ENCODE measurements at regions not wholly inside any gene's neighbourhood (a gene's known extent, or its start where the extent isn't known, plus 50 kb on each side); places are given as distances from the start of the nearest gene placed in this dataset.

DNA sequence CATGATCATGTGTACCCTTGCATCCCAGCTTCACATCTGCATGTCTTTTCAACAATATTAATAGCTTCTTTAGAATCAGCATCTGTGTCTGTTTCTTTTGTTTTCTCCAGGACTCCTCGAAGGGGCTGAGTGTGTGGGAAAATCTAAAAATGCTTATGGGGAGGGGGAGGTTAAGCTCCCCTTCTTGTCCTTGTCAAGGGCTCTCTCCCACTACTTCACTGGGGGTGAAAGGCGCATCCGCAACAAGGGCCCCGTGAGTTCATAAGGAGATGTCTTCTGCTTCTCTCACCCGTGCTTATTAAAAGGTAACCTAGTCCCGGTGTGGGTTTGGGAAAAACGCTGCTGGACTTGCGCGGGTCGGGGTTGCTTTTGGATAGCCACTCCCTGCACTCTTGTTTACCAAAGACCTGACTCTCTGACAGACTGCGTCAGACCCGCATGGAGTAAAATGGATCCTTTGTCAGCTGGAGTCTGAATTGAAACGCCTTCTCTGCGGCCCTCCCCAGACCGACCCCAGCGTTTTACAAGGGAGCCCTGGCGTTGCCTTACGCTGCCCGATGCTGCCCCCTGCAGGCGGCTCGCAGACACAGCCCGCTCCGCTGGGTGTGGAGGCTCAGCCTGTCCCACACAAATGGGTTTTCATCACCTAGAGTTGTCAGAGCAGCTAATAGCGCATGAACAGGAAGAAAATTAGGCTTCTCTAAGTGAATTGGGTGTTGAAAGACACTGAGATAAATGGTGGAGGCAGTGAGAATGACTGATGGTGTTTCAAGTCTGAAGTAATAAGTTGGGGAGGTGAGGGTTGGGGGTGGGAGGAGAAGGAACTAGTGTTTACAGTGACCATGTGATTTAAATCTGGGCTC is 53.8 kb downstream of the IER5 start:
- peak; percentile 84 for DNase-seq (ENCODE audit: low spot score)

DNA sequence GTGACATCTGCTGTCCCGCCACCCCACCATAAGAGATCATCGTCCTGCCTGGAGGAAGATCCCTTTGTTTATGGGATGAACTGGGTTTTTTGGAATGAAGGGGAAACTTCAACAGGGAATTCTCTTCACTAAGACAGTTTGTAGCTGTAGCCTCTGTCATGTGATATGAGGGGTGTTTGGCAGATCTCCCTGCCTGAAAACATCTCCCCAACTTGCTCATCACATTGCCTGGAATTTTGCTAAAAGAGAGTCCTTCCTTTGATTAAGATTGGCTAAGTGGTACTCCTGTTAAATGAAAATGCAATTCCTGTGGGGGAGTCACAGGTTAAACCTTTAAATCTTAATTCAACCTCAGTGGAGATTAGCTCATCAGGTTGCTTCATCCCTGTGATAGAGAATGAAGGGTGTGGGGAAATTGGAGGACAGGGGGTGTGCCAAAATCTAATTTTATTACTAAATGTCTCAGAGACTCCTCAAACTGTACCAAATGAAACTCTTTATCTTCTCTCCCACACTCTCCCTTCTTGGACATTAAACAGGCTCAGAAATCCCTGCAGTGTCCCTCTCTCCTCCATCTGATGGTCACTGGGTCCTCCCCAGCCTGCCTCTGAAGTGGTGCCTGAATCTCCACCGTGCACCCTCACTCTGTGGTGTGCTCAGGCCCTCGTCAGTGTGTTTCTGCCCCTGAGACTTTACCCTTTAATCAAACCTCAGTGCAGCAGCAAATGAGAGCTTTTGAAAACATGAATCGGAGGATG is 54.8 kb downstream of the IER5 start:
- DNase-seq (ENCODE audit: low spot score), result no peak

DNA sequence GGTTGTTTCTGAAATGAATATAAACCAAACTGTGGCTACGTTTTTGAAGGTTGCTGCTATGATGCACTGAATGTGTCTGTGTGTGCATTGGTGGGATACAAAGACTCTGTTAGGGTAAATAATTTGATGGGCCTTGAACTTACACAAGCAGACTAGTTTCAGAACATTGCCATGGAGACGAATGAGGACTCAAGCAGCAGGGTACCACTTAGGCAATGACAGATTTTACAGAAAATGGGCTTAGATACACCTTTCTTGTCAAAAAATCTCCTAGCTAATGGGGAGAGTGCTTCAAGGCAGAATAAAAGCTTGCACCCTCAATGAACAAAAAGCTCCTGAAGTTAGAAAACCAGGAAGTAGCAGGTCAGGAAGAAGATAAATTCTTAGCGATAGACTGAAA is 55.7 kb downstream of the IER5 start:
- DNase-seq (ENCODE audit: low spot score), result no peak

DNA sequence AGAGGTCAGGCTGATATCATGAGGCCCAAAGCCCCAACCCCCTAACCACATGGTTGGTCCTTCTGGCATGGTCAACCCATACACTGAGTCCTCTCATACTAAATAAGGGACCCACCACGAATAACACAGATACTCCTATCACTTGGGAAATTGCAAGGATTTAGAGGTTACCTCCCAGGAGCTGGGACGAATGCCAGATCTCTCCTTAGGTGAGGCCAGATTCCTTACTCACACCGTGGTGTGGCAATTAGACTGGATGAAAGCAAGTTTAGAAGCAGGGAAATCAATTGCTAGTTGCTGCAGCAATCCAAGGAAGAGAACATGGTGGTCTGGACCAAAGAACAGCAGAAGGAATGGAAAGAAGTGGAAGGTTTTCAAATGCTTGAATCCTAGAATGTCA is 60.1 kb downstream of the IER5 start:
- DNase-seq (ENCODE audit: low spot score), result no peak

DNA sequence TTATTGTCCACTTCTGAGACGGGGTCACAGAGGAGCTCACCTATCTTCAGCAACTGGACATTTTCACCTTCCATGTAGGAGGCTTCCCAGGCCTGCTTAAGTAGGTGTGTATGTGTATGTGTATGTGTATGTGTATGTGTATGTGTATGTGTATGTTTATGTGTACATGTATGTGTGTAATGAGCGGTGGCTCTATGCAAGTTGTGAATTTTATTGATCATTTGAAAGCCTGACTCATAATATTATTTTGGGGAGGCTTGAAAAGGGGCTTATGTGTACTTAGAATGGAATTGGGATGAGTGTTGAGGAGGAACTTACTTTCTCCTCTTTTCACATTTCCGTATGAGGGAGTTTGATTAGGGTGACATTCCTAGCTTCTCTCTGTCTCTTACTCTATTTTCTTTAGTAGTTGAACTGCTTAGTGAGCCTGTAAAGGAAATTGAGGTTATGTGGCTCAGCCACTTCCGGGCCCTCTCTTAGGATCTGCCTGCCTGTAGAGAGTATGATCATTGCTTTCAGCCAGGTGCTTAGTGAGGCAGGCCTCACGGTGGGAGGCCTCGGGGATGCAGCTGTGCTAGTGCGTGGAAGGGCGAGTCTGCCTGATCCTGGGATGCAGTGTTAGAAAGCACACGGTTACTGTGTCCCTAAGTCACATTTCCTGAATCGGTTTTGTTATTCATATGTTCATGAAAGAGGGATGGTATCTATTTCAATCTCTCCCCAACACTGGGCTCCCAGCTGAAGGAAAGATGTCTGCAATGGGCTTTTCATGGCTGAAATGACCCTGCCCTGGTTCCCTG is 61.0 kb downstream of the IER5 start:
- peak; percentile 22 for DNase-seq (ENCODE audit: low spot score)

DNA sequence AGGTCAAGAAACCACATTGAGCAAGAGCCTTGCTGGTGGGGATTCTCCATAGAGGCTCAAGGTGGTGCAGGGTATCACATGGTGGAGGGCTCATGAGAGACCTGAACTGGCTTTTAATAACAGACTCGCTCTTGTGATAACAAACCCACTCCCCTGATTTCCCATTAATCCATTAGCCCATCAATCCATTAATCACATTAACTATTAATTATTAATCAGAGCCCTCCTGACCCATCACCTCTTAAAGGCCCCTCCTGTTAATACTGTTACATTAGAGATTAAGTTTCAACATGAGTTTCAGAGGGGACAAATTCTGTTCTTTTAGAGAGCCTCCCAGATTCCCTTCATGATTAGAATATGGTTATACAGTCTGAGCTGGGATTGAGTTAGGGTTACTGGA is 61.8 kb downstream of the IER5 start:
- DNase-seq (ENCODE audit: low spot score), result no peak

DNA sequence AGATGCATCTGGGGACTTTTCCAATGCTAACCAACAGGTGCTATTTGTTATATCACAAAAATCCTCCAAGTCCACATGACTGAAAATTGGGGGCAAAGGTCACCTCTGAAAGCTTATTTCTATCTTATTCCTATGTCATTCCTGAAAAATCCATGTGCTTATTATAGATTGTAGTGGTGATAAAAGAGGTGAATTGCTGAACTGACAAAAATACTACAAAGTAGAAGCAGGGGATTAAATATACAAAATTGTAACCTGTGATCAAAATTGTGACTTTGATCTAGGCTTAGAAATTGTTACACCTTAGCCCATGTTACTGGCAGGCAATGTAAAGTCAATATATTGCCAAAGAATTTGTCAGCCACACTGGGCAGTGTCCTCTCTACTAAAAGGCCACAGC is 62.3 kb downstream of the IER5 start:
- no peak for DNase-seq (ENCODE audit: low spot score)

DNA sequence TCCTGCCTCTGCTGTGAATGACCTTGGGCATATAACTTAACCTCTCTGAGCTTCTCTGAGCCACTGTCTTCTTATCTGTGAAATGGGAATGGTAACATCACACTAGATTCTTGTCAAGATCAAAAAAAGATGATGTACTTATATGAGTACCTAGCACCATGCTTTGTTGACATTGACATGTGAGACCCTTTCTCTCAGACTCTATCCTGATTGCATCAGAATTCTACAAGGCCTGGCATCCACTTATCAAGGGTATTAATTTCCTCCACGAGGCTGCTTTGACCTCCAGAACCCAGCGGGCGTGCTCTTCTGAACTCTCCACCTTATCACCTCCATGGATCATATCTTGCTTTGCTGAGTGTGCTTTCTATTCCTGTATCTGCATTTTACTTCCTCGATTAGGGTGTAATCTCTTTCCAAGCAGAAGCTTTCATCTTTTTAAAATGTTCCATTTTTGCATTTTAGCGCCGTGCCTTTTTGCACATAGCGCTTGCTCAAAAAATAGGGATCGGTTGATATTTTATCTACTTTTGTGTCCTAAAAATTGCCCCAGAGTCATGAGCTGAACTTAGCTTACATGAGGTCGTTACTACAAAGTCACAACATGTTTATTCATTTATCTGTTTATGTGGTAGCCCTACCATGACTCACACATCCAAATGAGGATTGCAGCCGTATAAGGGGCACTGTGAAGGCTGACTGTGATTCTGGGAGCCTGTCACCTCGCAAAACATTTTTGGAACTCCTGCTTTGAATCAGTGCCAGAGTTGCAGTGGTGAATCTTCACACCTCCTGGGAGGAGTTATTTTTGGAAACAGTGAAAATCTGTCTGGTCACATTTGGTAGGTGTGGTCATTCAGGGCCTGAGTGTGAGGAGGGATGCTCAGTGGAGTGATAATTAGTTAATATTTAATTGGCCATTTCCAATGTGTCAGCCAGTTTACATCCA is 63.2 kb downstream of the IER5 start:
- DNase-seq (ENCODE audit: low spot score), result no peak

DNA sequence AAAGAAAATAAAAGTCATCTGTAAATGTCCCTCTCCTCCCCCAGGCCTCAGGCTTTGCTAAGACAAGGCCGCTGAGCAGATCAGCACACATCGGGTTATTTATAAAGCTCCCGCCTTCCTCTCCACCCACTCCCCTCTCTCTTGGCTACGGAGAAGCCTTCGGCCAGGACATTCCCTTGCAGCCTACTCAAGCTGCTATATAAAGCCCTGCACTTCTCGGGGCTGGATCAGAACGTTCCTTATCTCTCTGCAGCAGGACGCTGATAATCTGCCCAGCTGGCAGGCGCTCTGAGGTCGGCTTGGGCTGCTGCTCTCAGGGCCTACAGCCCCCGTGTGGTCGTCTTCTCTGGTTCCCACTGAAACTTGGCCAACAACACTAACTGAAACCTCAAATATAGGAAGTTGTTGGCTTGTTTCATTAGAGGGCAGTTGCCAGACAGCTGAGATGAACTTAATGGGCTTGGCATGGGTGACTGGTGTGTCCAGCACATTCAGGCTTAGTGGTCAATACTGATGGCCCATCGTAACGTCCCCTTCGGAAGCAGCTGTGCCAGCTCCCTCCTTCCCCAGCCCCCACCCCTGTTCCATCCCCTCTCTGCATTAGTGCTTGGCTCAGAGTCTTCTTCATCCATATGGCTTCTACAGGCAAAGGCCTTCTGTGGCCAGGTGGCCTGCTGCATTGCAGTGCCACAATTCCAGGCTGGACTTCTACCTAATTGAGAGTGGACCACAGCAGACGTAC is 64.6 kb downstream of the IER5 start:
- DNase-seq (ENCODE audit: low spot score), result peak; percentile 72

DNA sequence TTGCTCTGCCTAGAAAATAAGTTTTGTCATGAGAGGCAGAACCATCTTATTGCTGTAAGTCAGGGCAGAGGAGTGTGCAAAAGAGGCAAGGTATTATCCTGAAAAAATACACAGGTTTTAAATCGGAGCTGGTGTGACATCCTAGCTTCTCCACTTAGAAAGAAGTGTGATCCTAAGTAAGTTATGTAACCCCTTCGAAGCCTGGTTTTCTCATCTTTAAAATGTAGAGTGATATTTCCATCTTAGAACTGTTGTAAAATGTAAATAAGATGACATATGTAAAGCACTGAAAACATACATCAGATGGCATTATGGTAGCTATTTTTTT is 65.1 kb downstream of the IER5 start:
- DNase-seq (ENCODE audit: low spot score), result no peak

DNA sequence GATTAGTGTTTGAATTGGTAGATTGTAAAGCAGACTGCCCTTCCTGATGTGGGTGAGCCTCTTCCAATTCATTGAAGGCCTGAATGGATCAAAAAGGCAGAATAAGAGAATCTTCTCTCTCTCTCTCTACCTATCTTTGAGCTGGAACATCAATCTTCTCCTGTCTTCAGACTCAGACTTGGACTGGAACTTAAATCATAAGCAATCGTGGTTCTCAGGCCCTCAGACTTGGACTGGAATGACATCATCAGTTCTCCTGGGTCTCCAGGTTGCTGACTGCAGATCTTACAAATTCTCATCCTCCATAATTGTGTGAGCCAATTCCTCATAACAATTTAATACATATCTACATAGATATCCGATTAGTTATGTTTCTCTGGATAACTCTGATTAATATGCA is 66.8 kb downstream of the IER5 start:
- DNase-seq (ENCODE audit: low spot score), result no peak

DNA sequence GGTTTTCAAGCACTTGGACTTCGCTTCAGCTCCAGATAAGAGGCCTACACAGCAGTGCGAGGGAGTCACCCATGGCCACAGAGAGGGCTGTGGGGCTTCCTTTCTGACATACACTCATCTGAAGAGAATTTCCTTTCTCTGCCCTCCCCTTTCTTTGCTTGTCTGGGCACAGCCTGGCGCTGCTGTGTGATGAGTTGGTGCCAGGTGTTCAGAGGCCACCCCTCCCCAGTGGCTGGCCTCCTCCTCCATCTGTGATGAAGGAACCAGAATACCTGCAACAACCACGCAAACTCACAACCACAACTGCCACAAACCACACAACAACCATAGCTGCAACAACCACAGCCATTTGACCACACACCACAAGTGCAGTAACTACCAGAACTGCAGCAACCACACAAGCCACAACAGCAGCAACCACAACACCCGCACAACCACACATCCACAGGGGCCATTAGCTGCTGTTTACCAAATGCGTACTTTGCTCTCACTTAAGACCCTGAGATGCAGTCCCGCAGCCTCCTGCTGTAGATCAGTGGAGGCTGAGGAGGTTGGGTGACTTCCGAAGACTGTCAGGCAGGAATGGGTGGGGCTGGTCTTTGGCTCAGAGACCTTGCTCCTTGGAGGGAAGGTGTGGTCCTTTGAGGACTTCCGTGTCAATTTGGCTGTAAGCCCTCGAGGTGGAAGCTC is 71.1 kb downstream of the IER5 start:
- DNase-seq (ENCODE audit: low spot score), result no peak

DNA sequence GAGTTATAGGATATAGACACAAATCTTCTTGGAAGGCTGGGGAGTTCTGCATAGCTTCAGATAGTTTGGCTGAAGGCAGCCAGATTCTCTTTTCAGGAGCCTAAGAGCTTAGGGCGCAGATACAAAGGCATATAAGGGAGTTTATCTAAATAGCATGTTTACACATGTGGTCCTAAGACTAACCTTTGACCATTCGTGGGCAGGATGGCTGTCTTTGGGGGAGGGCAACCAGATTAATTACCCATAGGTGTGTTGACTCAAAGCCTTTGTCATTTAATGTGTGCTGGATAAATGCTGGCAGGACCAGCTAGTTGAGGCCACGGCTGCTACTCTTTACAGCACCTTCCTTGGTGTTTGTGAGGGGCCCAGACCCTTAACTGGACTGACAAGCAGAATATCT is 71.8 kb downstream of the IER5 start:
- no peak for DNase-seq (ENCODE audit: low spot score)

DNA sequence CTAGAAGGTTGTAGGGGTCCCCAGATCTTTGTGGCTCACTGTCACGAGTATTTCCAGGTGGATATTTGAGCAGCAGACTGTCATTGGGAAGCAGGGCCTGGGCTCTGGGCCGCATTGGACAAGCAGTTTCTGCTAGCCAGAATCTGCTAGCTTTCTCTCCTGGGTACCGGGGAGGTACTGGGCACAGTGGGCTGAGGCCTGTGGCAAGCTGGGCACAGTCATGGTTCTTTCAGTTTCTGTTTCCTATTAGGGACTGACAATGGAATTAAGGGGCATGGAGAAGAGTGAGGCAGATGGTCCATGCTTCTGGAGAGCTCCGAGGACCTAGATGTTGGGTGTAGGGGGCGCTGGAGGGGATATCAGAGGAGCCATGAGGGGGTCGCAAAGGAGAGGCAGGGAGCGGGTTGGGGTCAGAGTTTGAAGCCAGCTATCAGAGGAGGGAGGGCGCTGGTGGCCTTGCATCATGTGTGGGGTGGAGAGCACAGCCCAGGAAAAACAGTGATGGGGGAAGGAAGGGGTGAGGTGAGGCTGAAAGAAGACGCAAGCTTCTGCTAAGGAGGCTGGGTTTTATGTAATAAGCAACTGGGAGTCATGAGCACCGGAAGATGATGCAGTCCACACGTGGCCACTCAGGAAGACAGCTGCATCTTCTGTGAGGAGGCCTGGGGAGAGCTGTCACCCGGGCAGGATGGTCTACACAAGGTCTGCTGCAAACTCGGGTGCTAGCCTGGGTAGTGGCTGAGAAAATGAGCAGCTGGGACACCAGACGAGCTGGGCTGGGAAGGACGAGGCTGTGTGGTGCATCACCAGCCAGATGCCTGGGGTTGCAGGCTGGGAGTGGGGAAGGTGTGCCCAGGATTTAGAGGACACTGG is 72.7 kb downstream of the IER5 start:
- DNase-seq (ENCODE audit: low spot score), result no peak

DNA sequence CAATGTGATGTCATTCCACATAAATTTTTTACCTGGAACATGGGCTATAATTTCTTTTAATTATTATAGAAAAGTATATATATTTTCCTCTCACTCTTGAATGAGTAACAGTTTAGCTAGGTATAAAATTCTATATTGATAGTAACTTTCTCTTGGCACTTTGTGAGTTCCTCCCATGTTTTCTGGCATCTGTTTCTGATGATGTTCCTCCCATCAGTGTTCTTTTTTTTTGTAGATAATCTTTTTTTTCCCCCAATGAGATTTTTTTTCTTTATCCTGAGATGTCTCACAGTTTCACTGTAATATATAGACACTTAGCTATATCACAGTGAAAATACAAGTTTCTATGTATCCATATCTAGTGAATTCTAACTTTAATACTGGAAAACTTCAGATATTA is 75.2 kb downstream of the IER5 start:
- DNase-seq (ENCODE audit: low spot score), result no peak

DNA sequence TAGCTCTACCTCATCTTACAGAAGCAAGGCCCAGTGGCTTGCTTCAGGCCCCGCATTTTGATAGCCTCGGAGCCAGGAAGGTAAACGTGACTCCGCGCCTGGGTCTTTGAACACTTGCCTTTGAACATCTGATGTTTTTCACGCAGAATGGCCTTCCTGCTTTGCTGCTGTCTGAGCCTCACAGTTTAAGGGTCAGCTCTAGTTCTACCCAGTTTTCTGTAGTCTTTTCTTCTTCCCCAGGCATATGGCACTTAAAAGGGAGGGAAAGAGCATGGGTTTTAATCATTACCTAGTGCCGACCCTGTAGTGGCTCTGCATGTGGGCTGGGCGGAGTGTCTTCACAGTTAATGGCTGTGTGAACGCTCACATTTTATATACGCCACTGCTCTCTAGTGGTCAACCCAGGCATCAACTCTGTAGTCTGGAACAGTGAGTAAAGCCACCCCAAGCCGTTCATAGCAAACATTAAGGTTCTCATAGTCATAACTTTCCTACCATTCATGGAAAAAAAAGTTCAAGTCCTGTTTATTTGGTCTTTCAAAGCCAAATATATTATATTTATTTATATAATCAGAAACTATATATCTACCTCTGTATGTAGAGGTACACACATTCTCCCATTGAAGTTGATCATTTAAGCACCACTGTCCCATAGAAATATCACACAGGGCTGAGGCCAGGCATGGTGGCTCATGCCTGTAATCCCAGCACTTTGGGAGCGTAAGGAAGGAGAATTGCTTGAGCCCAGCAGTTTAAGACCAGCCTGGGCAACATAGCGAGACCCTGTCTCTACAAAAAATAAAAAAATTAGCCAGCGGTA is 78.1 kb downstream of the IER5 start:
- DNase-seq (ENCODE audit: low spot score), result peak; percentile 63

DNA sequence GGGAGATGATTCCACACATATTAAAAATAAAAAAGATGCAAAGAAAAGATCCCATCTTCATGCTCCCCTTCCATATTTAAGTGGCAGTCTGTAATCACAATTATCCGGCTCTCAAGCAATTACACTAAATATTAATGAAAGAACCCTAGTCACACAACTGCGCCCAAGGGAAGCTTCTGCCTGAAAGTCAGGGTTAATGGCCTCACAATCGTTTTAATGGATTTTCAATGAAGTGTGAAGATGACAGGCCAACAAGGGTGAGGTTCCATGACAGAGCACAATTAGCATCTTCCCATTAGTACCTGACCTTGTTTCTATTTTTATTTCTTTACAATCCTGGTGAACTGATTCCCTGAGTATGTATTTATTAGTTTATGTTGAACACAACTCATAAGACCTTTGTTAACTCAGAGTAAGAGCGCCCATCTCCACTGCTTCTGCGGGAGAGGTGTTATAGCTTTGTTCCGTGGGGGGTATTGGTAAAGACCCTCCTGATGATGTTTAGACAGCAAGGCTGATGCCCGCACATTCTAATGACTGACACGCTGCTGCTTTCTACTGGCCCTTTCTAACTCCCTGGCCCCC is 80.9 kb downstream of the IER5 start:
- DNase-seq (ENCODE audit: low spot score), result no peak

DNA sequence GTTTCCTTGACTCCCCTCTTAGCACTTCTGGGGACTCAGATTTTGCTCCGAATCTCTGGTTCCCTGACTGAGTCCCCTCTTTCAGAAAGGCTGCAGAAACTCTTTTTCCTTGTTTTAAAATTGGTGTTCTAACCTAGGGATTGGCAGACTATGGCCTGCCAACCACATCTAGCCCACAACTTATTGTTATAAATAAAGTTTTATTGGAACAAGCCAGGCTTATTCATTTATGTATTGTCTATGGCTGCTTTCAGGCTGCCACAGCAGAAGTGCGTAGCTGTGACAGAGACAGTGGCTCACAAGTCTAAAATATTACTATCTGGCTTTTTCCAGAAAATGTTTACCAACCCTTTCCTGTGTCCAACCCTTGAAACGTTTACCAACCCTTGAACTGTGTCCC is 81.7 kb downstream of the IER5 start:
- DNase-seq (ENCODE audit: low spot score), result no peak

All from germinal center (tissue), 1 donor.